HEK293T (cell line): ENCODE measurements at regions not wholly inside any gene's neighbourhood (a gene's known extent, or its start where the extent isn't known, plus 50 kb on each side); places are given as distances from the start of the nearest gene placed in this dataset.
"Not testable (repeated sequence)": the region's sequence is repeated elsewhere in the genome, so short reads cannot be mapped to it uniquely, and the experiment has no call there.

ENCODE experiments used
- CTCF ChIA-PET: fragments of 350-600 bp; formaldehyde crosslinking; extraction: SDS; loops from one replicate; lab custom pipeline; 2021; ENCODE audit warnings: antibody characterized with exemption, inconsistent platforms; lab: Yijun Ruan, JAX
- POLR2A ChIA-PET: fragments of 350-600 bp; formaldehyde crosslinking; extraction: SDS; loops from one replicate; lab custom pipeline; 2020; ENCODE audit warnings: antibody characterized with exemption, inconsistent platforms; lab: Yijun Ruan, JAX
- DNase-seq: peaks from one replicate; pipeline ENCODE4 v3.0.0; 2012; ENCODE audit warnings: mixed read lengths; ENCODE audit errors: extremely low spot score
- ARNT ChIP-seq: fragments of 450-650 bp; IDR thresholded peaks from 2 replicates; pipeline ENCODE4 v1.6.1; 2017; ENCODE audit warnings: mild to moderate bottlenecking
- BHLHE40 ChIP-seq: fragments of 450-650 bp; IDR thresholded peaks from 2 replicates; pipeline ENCODE4 v1.6.1; 2016; ENCODE audit warnings: mild to moderate bottlenecking, moderate library complexity, borderline replicate concordance
- CTBP1 ChIP-seq: fragments of 450-650 bp; IDR thresholded peaks from 2 replicates; pipeline ENCODE4 v1.6.1; 2016; ENCODE audit warnings: borderline replicate concordance
- ELF4 ChIP-seq: fragments of 450-650 bp; IDR thresholded peaks from 2 replicates; pipeline ENCODE4 v1.6.1; 2017; ENCODE audit warnings: antibody characterized with exemption
- FOXA1 ChIP-seq: fragments of 450-650 bp; IDR thresholded peaks from 2 replicates; pipeline ENCODE4 v1.6.1; 2016; ENCODE audit warnings: mild to moderate bottlenecking
- FOXK2 ChIP-seq: fragments of 450-650 bp; IDR thresholded peaks from 2 replicates; pipeline ENCODE4 v1.6.1; 2016; ENCODE audit warnings: mild to moderate bottlenecking
- FOXM1 ChIP-seq: fragments of 450-650 bp; IDR thresholded peaks from 2 replicates; pipeline ENCODE4 v1.6.1; 2017; ENCODE audit warnings: mild to moderate bottlenecking, borderline replicate concordance
- HDGF ChIP-seq: fragments of 450-650 bp; IDR thresholded peaks from 2 replicates; pipeline ENCODE4 v1.6.1; 2017; ENCODE audit warnings: antibody characterized with exemption, borderline replicate concordance
- L3MBTL2 ChIP-seq: fragments of 450-650 bp; conservative IDR thresholded peaks from 2 replicates; pipeline ENCODE4 v1.6.1; 2016; ENCODE audit warnings: mild to moderate bottlenecking
- LEF1 ChIP-seq: fragments of 450-650 bp; IDR thresholded peaks from 2 replicates; pipeline ENCODE4 v1.6.1; 2017; ENCODE audit warnings: mild to moderate bottlenecking, borderline replicate concordance
- NFRKB ChIP-seq: fragments of 450-650 bp; IDR thresholded peaks from 2 replicates; pipeline ENCODE4 v1.6.1; 2016; ENCODE audit warnings: mild to moderate bottlenecking, moderate library complexity
- PKNOX1 ChIP-seq: fragments of 450-650 bp; IDR thresholded peaks from 2 replicates; pipeline ENCODE4 v1.6.1; 2016
- SP1 ChIP-seq: fragments of 450-650 bp; IDR thresholded peaks from 2 replicates; pipeline ENCODE4 v1.6.1; 2017
- SUZ12 ChIP-seq: fragments of 450-650 bp; IDR thresholded peaks from 2 replicates; pipeline ENCODE4 v1.6.1; 2016; ENCODE audit warnings: mild to moderate bottlenecking
- TARDBP ChIP-seq: fragments of 450-650 bp; IDR thresholded peaks from 2 replicates; pipeline ENCODE4 v1.6.1; 2016
- ZNF384 ChIP-seq: fragments of 450-650 bp; IDR thresholded peaks from 2 replicates; pipeline ENCODE4 v1.6.1; 2016

GRCh38 chr14:40691066-40691465 lies 915.6 kb upstream of the LRFN5 start:
- no peak for TF ChIP-seq ELF4
- TF ChIP-seq L3MBTL2: no peak
- no peak for TF ChIP-seq SUZ12
- no peak for TF ChIP-seq SP1
- no peak for TF ChIP-seq FOXA1
- TF ChIP-seq HDGF: no peak
- no peak for TF ChIP-seq LEF1
- TF ChIP-seq PKNOX1: no peak
- TF ChIP-seq FOXK2: no peak
- TF ChIP-seq FOXM1: no peak
- no peak for TF ChIP-seq NFRKB
- TF ChIP-seq ZNF384: no peak
- CTCF ChIA-PET: no interaction called here
- POLR2A ChIA-PET: no interaction called here
- DNase-seq: no peak

GRCh38 chr14:40685764-40686163 lies 920.9 kb upstream of the LRFN5 start:
- ChIA-PET POLR2A (no interaction called here), CTCF (no interaction called here)
- DNase-seq: no peak
- no peak for TF ChIP-seq FOXK2
- no peak for TF ChIP-seq SUZ12
- TF ChIP-seq ELF4: no peak
- TF ChIP-seq FOXM1: no peak
- TF ChIP-seq HDGF: no peak
- no peak for TF ChIP-seq PKNOX1
- TF ChIP-seq LEF1: no peak
- no peak for TF ChIP-seq TARDBP
- no peak for TF ChIP-seq ZNF384
- TF ChIP-seq CTBP1: no peak
- no peak for TF ChIP-seq BHLHE40
- no peak for TF ChIP-seq ARNT
- no peak for TF ChIP-seq L3MBTL2
- TF ChIP-seq NFRKB: no peak
- TF ChIP-seq FOXA1: no peak
- TF ChIP-seq SP1: no peak

- no peak for DNase-seq
- TF ChIP-seq SUZ12: no peak
- CTCF ChIA-PET: no interaction called here
- POLR2A ChIA-PET: no interaction called here
Observed at GRCh38 chr14:40684328-40684727, 922.3 kb upstream of the LRFN5 start.

- no peak for DNase-seq
- TF ChIP-seq FOXA1: no peak
- no peak for TF ChIP-seq ELF4
- TF ChIP-seq ZNF384: no peak
- TF ChIP-seq CTBP1: no peak
- TF ChIP-seq PKNOX1: no peak
- TF ChIP-seq SUZ12: no peak
- TF ChIP-seq BHLHE40: no peak
- no peak for TF ChIP-seq ARNT
- TF ChIP-seq L3MBTL2: no peak
- TF ChIP-seq SP1: no peak
- no peak for TF ChIP-seq FOXK2
- no peak for TF ChIP-seq NFRKB
- TF ChIP-seq FOXM1: no peak
- no peak for TF ChIP-seq LEF1
- TF ChIP-seq HDGF: no peak
- TF ChIP-seq TARDBP: no peak
- POLR2A ChIA-PET: interaction anchor here (0.6 kb wide), 1 partner anchor 165 kb away, joined by 3 read pairs; no protein-coding TSS in a partner anchor
- CTCF ChIA-PET: no interaction called here
Observed at GRCh38 chr14:40682131-40682913, 924.4 kb upstream of the LRFN5 start.

GRCh38 chr14:40679256-40679655 lies 927.4 kb upstream of the LRFN5 start:
- ChIA-PET CTCF (no interaction called here), POLR2A (no interaction called here)
- DNase-seq: no peak
- TF ChIP-seq LEF1: no peak
- no peak for TF ChIP-seq BHLHE40

- POLR2A ChIA-PET, CTCF ChIA-PET, DNase-seq: not testable (repeated sequence)
Observed at GRCh38 chr14:40677206-40677605, 929.5 kb upstream of the LRFN5 start.

GRCh38 chr14:40674502-40674901 lies 932.2 kb upstream of the LRFN5 start:
- TF ChIP-seq PKNOX1 (no peak), FOXK2 (no peak), FOXA1 (no peak), ARNT (no peak), NFRKB (no peak)
- ChIA-PET CTCF (no interaction called here), POLR2A (no interaction called here)
- no peak for DNase-seq
